Liver (tissue), 3 donors: ENCODE measurements at regions not wholly inside any gene's neighbourhood (a gene's known extent, or its start where the extent isn't known, plus 50 kb on each side); places are given as distances from the start of the nearest gene placed in this dataset.

Experiments
- EGR1 ChIP-seq, 2 donors: IDR thresholded peaks; 2 replicates each; pipeline ENCODE4 v1.6.1; 2016 to 2018; ENCODE audit warnings: antibody characterized with exemption in 2 of 2, low read depth in 2 of 2
- FOXA1 ChIP-seq: IDR thresholded peaks from 2 replicates; pipeline ENCODE4 v1.6.1; 2016; ENCODE audit warnings: antibody characterized with exemption
- HNF4A ChIP-seq, 2 donors: conservative IDR thresholded peaks; 2 replicates each; pipeline ENCODE4 v1.6.1; 2016; ENCODE audit warnings: antibody characterized with exemption in 2 of 2, mild to moderate bottlenecking in 2 of 2
- JUND ChIP-seq, 2 donors: IDR thresholded peaks; 2 replicates each; pipeline ENCODE4 v1.6.1; 2016; ENCODE audit warnings: antibody characterized with exemption in 2 of 2
- NR2F2 ChIP-seq: IDR thresholded peaks from 2 replicates; pipeline ENCODE4 v1.6.1; 2016; ENCODE audit warnings: antibody characterized with exemption
- RAD21 ChIP-seq, 2 donors: IDR thresholded peaks; 2 replicates each; pipeline ENCODE4 v1.6.1; 2016; ENCODE audit warnings: antibody characterized with exemption in 2 of 2, mild to moderate bottlenecking in 2 of 2
- RXRA ChIP-seq, 2 donors: IDR thresholded peaks; 2 replicates each; pipeline ENCODE4 v1.6.1; 2017 to 2018; ENCODE audit warnings: antibody characterized with exemption in 2 of 2, mild to moderate bottlenecking in 1 of 2
- SP1 ChIP-seq: IDR thresholded peaks from 2 replicates; pipeline ENCODE4 v1.6.1; 2018; ENCODE audit warnings: antibody characterized with exemption, mild to moderate bottlenecking
- TAF1 ChIP-seq: conservative IDR thresholded peaks from 2 replicates; pipeline ENCODE4 v1.6.1; 2016; ENCODE audit warnings: antibody characterized with exemption, mild to moderate bottlenecking
- YY1 ChIP-seq: IDR thresholded peaks from 2 replicates; pipeline ENCODE4 v1.6.1; 2016; ENCODE audit warnings: antibody characterized with exemption, mild to moderate bottlenecking
- TF ChIP-seq, protein P1 (sequence below): fragments of 150-350 bp; IDR thresholded peaks from 2 replicates; pipeline ENCODE4 v1.5.1; 2017; ENCODE audit warnings: improper control_type of control experiment, low read depth, low read length; ENCODE audit not compliant: missing input control
- TF ChIP-seq, protein P2 (sequence below): IDR thresholded peaks from 2 replicates; pipeline ENCODE4 v1.6.1; 2016; ENCODE audit warnings: antibody characterized with exemption, mild to moderate bottlenecking
- TF ChIP-seq, protein P3 (sequence below): IDR thresholded peaks from 2 replicates; pipeline ENCODE4 v1.6.1; 2016; ENCODE audit warnings: antibody characterized with exemption
- TF ChIP-seq, protein P4 (sequence below): IDR thresholded peaks from 2 replicates; pipeline ENCODE4 v1.6.1; 2016; ENCODE audit warnings: antibody characterized with exemption
- donor health status: healthy.
- donor health status: healthy.

DNA sequence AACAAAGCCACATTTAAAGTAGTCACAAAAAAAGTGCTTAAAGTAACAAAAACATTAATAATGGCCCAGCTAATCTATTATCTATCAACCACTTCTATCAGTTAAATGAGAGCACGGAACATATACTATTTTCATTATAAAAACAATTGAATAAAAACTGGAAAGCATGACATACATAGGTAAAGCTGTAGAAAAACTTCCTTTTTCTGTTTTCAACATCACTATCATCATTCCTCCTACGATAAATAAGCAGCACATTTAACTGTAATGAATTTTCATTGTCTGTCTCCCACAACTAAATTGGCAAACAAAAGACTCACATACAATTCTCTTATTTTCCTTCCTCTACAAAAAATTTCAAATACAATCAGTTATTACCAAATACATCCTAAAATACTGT, 96.4 kb upstream of the DPH5 start:
- TF ChIP-seq, protein P1, sequence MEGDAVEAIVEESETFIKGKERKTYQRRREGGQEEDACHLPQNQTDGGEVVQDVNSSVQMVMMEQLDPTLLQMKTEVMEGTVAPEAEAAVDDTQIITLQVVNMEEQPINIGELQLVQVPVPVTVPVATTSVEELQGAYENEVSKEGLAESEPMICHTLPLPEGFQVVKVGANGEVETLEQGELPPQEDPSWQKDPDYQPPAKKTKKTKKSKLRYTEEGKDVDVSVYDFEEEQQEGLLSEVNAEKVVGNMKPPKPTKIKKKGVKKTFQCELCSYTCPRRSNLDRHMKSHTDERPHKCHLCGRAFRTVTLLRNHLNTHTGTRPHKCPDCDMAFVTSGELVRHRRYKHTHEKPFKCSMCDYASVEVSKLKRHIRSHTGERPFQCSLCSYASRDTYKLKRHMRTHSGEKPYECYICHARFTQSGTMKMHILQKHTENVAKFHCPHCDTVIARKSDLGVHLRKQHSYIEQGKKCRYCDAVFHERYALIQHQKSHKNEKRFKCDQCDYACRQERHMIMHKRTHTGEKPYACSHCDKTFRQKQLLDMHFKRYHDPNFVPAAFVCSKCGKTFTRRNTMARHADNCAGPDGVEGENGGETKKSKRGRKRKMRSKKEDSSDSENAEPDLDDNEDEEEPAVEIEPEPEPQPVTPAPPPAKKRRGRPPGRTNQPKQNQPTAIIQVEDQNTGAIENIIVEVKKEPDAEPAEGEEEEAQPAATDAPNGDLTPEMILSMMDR: no peak
- no peak for TF ChIP-seq RXRA (IDR thresholded peaks at IDR 0.05)
- no peak for TF ChIP-seq RAD21 (IDR thresholded peaks at IDR 0.05)
- TF ChIP-seq, protein P2, sequence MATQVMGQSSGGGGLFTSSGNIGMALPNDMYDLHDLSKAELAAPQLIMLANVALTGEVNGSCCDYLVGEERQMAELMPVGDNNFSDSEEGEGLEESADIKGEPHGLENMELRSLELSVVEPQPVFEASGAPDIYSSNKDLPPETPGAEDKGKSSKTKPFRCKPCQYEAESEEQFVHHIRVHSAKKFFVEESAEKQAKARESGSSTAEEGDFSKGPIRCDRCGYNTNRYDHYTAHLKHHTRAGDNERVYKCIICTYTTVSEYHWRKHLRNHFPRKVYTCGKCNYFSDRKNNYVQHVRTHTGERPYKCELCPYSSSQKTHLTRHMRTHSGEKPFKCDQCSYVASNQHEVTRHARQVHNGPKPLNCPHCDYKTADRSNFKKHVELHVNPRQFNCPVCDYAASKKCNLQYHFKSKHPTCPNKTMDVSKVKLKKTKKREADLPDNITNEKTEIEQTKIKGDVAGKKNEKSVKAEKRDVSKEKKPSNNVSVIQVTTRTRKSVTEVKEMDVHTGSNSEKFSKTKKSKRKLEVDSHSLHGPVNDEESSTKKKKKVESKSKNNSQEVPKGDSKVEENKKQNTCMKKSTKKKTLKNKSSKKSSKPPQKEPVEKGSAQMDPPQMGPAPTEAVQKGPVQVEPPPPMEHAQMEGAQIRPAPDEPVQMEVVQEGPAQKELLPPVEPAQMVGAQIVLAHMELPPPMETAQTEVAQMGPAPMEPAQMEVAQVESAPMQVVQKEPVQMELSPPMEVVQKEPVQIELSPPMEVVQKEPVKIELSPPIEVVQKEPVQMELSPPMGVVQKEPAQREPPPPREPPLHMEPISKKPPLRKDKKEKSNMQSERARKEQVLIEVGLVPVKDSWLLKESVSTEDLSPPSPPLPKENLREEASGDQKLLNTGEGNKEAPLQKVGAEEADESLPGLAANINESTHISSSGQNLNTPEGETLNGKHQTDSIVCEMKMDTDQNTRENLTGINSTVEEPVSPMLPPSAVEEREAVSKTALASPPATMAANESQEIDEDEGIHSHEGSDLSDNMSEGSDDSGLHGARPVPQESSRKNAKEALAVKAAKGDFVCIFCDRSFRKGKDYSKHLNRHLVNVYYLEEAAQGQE: no peak
- no peak for TF ChIP-seq SP1
- TF ChIP-seq TAF1: no peak
- no peak for TF ChIP-seq NR2F2
- no peak for TF ChIP-seq YY1
- no peak for TF ChIP-seq JUND (IDR thresholded peaks at IDR 0.05)
- TF ChIP-seq, protein P3, sequence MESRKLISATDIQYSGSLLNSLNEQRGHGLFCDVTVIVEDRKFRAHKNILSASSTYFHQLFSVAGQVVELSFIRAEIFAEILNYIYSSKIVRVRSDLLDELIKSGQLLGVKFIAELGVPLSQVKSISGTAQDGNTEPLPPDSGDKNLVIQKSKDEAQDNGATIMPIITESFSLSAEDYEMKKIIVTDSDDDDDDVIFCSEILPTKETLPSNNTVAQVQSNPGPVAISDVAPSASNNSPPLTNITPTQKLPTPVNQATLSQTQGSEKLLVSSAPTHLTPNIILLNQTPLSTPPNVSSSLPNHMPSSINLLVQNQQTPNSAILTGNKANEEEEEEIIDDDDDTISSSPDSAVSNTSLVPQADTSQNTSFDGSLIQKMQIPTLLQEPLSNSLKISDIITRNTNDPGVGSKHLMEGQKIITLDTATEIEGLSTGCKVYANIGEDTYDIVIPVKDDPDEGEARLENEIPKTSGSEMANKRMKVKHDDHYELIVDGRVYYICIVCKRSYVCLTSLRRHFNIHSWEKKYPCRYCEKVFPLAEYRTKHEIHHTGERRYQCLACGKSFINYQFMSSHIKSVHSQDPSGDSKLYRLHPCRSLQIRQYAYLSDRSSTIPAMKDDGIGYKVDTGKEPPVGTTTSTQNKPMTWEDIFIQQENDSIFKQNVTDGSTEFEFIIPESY: no peak
- TF ChIP-seq, protein P4, sequence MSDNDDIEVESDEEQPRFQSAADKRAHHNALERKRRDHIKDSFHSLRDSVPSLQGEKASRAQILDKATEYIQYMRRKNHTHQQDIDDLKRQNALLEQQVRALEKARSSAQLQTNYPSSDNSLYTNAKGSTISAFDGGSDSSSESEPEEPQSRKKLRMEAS: no peak
- TF ChIP-seq FOXA1: no peak
- no peak for TF ChIP-seq EGR1 (IDR thresholded peaks at IDR 0.05; ENCODE audit: low read depth in 2 of 2)
- TF ChIP-seq HNF4A (conservative IDR thresholded peaks at IDR 0.05): no peak
